Endothelial cell of umbilical vein (primary cell): ENCODE measurements at regions not wholly inside any gene's neighbourhood (a gene's known extent, or its start where the extent isn't known, plus 50 kb on each side); places are given as distances from the start of the nearest gene placed in this dataset.

Experiments
- BruUV-seq: library from RNA; stranded (reverse); fragments of 400-500 nt; replicated peaks from 2 replicates; lab custom pipeline; 2021; lab: Mats Ljungman, UMichigan
- CTCF ChIA-PET: fragments of 300-600, 350-600 bp; sonication (Branson Sonifier 250); formaldehyde crosslinking; loops from one replicate; lab custom pipeline; 2021; ENCODE audit warnings: antibody characterized with exemption, inconsistent platforms; lab: Charles Lee
- POLR2A ChIA-PET: fragments of 300-600, 350-600 bp; sonication (Branson Sonifier 250); formaldehyde crosslinking; loops from one replicate; lab custom pipeline; 2021; ENCODE audit warnings: antibody characterized with exemption, inconsistent platforms; lab: Charles Lee
- DNase-seq: peaks from one replicate; pipeline ENCODE4 v3.0.0-alpha.2; 2011; ENCODE audit warnings: low read depth, low spot score
- FAIRE-seq: peaks from 2 replicates; lab custom pipeline; 2011; peaks lifted over from hg19 to GRCh38; lab: Jason Lieb, UNC
- H2AFZ ChIP-seq: 2 replicates; pipeline ENCODE4 v1.6.0; 2012; ENCODE audit warnings: low read depth, low read length, control low read depth, inconsistent platforms
- H3K27ac ChIP-seq: 2 replicates; pipeline ENCODE4 v1.5.1; 2011; ENCODE audit warnings: low read depth, mild to moderate bottlenecking, control low read depth, low read length, moderate library complexity; ENCODE audit not compliant: insufficient read depth
- H3K27me3 ChIP-seq, 2 experiments: 2 replicates each; pipeline versions ENCODE4 v1.6.0 to v1.6.1; 2011; ENCODE audit warnings: low read length in 2 of 2, mixed read lengths in 1 of 2; ENCODE audit not compliant: control insufficient read depth in 2 of 2, insufficient read depth in 2 of 2
- H3K36me3 ChIP-seq, 2 experiments: 2 replicates in 1 of 2; 3 replicates in 1 of 2; pipeline ENCODE4 v1.5.1; 2011; ENCODE audit warnings: low read length in 2 of 2, mild to moderate bottlenecking in 1 of 2, moderate library complexity in 1 of 2; ENCODE audit not compliant: control insufficient read depth in 2 of 2, insufficient read depth in 2 of 2; ENCODE audit errors: extremely low read depth in 1 of 2
- H3K4me1 ChIP-seq: 3 replicates; pipeline ENCODE4 v1.5.1; 2011; ENCODE audit warnings: mild to moderate bottlenecking, low read length; ENCODE audit not compliant: control insufficient read depth, insufficient read depth; ENCODE audit errors: extremely low read depth
- H3K4me2 ChIP-seq: 2 replicates; pipeline ENCODE4 v1.6.1; 2011; ENCODE audit warnings: low read length, control low read depth, mixed read lengths; ENCODE audit not compliant: insufficient read depth
- H3K4me3 ChIP-seq, 3 experiments: fragments of 200-600 bp in 1 of 3; sonication (generic), shearing (Covaris generic) in 1 of 3; replicated peaks in 1 of 3; 2 replicates each; pipeline ENCODE4 v1.5.1; 2011 to 2016; ENCODE audit warnings: control low read depth in 3 of 3, low read length in 3 of 3, mild to moderate bottlenecking in 2 of 3, inconsistent platforms in 1 of 3, low read depth in 1 of 3, moderate library complexity in 1 of 3; ENCODE audit not compliant: insufficient read depth in 1 of 3
- H3K79me2 ChIP-seq: 2 replicates; pipeline ENCODE4 v1.6.0; 2012; ENCODE audit warnings: low read length, inconsistent platforms; ENCODE audit not compliant: control insufficient read depth, insufficient read depth
- H3K9ac ChIP-seq: replicated peaks from 2 replicates; pipeline ENCODE3; 2011; ENCODE audit warnings: low read length, control low read depth; ENCODE audit not compliant: insufficient read depth; ENCODE audit errors: extremely low read depth
- H3K9me1 ChIP-seq: replicated peaks from 3 replicates; pipeline ENCODE4 v1.6.0; 2011; ENCODE audit warnings: mild to moderate bottlenecking, low read length; ENCODE audit not compliant: control insufficient read depth, insufficient read depth; ENCODE audit errors: extremely low read depth
- H3K9me3 ChIP-seq: replicated peaks from 2 replicates; pipeline ENCODE4 v1.5.1; 2012; ENCODE audit warnings: low read length, inconsistent platforms; ENCODE audit not compliant: control insufficient read depth, insufficient read depth
- H4K20me1 ChIP-seq: replicated peaks from 2 replicates; pipeline ENCODE3; 2011; ENCODE audit warnings: mild to moderate bottlenecking, low read length; ENCODE audit not compliant: control insufficient read depth, insufficient read depth; ENCODE audit errors: extremely low read depth
- CTCF ChIP-seq, 2 donors: IDR thresholded peaks; 1 replicate in 1 of 2; 2 replicates in 1 of 2; pipeline ENCODE4 v1.5.1; 2011; ENCODE audit warnings: low read length in 2 of 2, mild to moderate bottlenecking in 2 of 2, moderate library complexity in 2 of 2, control low read depth in 1 of 2, inconsistent platforms in 1 of 2, low read depth in 1 of 2; ENCODE audit not compliant: insufficient read depth in 1 of 2; ENCODE audit errors: extremely low read depth in 1 of 2
- EZH2 ChIP-seq: IDR thresholded peaks from 2 replicates; pipeline ENCODE4 v1.6.1; 2012; ENCODE audit warnings: borderline replicate concordance, low read depth, mild to moderate bottlenecking, moderate library complexity, low read length, inconsistent platforms; ENCODE audit not compliant: severe bottlenecking
- FOS ChIP-seq: IDR thresholded peaks from 2 replicates; pipeline ENCODE4 v1.6.1; 2011; ENCODE audit warnings: mild to moderate bottlenecking, low read length, moderate library complexity, borderline replicate concordance; ENCODE audit not compliant: insufficient read depth
- JUN ChIP-seq: IDR thresholded peaks from 2 replicates; pipeline ENCODE4 v1.6.1; 2011; ENCODE audit warnings: borderline replicate concordance, low read depth; ENCODE audit not compliant: insufficient read length, insufficient read depth
- MAX ChIP-seq: IDR thresholded peaks from 2 replicates; pipeline ENCODE4 v1.6.1; 2011; ENCODE audit not compliant: insufficient read depth, insufficient read length
- MYC ChIP-seq: IDR thresholded peaks from one replicate; pipeline ENCODE4 v1.6.1; 2011; ENCODE audit warnings: mild to moderate bottlenecking, low read depth, low read length
- POLR2A ChIP-seq: IDR thresholded peaks from 2 replicates; pipeline ENCODE4 v1.6.1; 2012; ENCODE audit warnings: low read depth, mild to moderate bottlenecking, control low read depth, low read length
- POLR2AphosphoS5 ChIP-seq: IDR thresholded peaks from 2 replicates; pipeline ENCODE4 v1.6.1; 2012; ENCODE audit warnings: low read depth, mild to moderate bottlenecking, control low read depth, low read length, moderate library complexity; ENCODE audit not compliant: insufficient read depth
- dilution Hi-C: fragments of 300-500 bp; cut with MboI; formaldehyde crosslinking; loops from one replicate; pipeline ENCODE4 v1.15.0; 2019; ENCODE audit warnings: low sequenced_read_pairs; ENCODE audit not compliant: extremely low pct_ligation_motif_present
- intact Hi-C: fragments of 100-400 bp; cut with micrococcal nuclease; formaldehyde crosslinking; loops from one replicate; pipeline ENCODE4 v1.10.0; 2022

GRCh38 chr1:198937231-198938031 is 298.6 kb downstream of the PTPRC start:
- no TSS peak for BruUV-seq
- Histone ChIP-seq H3K36me3 (peaks cover 0 to 3% of the 10 kb centered on the region in 2 experiments), H4K20me1 (no peaks in the 10 kb centered on the region), H3K9me3 (no peaks in the 10 kb centered on the region), H3K9me1 (no peaks in the 10 kb centered on the region), H3K4me2 (peak overlapping the region; percentile 95), H3K9ac (peak overlapping the region; percentile 99), H3K27me3 (no peaks in the 10 kb centered on the region), H3K27ac (peak overlapping the region; percentile 95), H2AFZ (peak overlapping the region; percentile 29), H3K79me2 (peaks cover 45% of the 10 kb centered on the region), H3K4me3 (peak overlapping the region; percentile 63 to 99 (median 93)), H3K4me1 (peaks cover 17% of the 10 kb centered on the region)
- CTCF ChIA-PET, result interaction anchor here (0.6 to 3.5 kb wide), 19 partner anchors 10 to 613 kb away, joined by 3 to 28 read pairs (median 5); no protein-coding TSS in a partner anchor
- DNase-seq (peak; percentile 95), FAIRE-seq (peak; percentile 78)
- intact Hi-C loops (loop anchor here (1.0 to 10.0 kb wide), 7 partner anchors 56 to 920 kb away; partner anchors contain the start of gene NEK7), dilution Hi-C loops (no loop called here)
- POLR2A ChIA-PET, result interaction anchor here (0.6 to 1.4 kb wide), 8 partner anchors 19 to 527 kb away, joined by 3 to 6 read pairs (median 4); no protein-coding TSS in a partner anchor
- TF ChIP-seq MAX, result no peak
- TF ChIP-seq POLR2AphosphoS5, result peak; percentile 90
- peak; percentile 65 for TF ChIP-seq JUN
- no peak for TF ChIP-seq EZH2
- peak; percentile 96 for TF ChIP-seq POLR2A
- peak; percentile 22 for TF ChIP-seq FOS

- H3K79me2 ChIP-seq, result peaks cover 26% of the 10 kb centered on the region
- FAIRE-seq (no peak), DNase-seq (no peak)
- no peak overlapping the region for H3K9ac ChIP-seq
- TF ChIP-seq CTCF (IDR thresholded peaks at IDR 0.05; ENCODE audit: extremely low read depth in 1 of 2, insufficient read depth in 1 of 2, low read depth in 1 of 2, low read length in 2 of 2) (no peak), MYC (no peak), FOS (no peak), POLR2A (no peak), POLR2AphosphoS5 (no peak), JUN (no peak), EZH2 (no peak)
- H4K20me1 ChIP-seq, result no peaks in the 10 kb centered on the region
- H2AFZ ChIP-seq, result no peak overlapping the region
- H3K9me1 ChIP-seq, result no peaks in the 10 kb centered on the region
- no peaks in the 10 kb centered on the region for H3K36me3 ChIP-seq
- no peak overlapping the region for H3K27ac ChIP-seq
- BruUV-seq, result no TSS peak
- ChIA-PET CTCF (no interaction called here), POLR2A (no interaction called here)
- intact Hi-C loops (loop anchor here (5.0 to 10.0 kb wide), 4 partner anchors 366 to 918 kb away; partner anchors contain the start of gene NEK7), dilution Hi-C loops (no loop called here)
- no peaks in the 10 kb centered on the region for H3K27me3 ChIP-seq
- H3K4me3 ChIP-seq, result no peak overlapping the region
- no peaks in the 10 kb centered on the region for H3K9me3 ChIP-seq
- H3K4me2 ChIP-seq, result no peak overlapping the region
- no peaks in the 10 kb centered on the region for H3K4me1 ChIP-seq
Measured at GRCh38 chr1:198939286-198939685, 300.4 kb downstream of the PTPRC start.
